HepG2 (cell line): ENCODE measurements at regions not wholly inside any gene's neighbourhood (a gene's known extent, or its start where the extent isn't known, plus 50 kb on each side); places are given as distances from the start of the nearest gene placed in this dataset.

Experiments
- ATAC-seq: fragments of 200-7000 bp; cut with Tn5 transposase; 3 replicates; pipeline ENCODE4 v1.9.1; 2020; ENCODE audit warnings: mild to moderate bottlenecking, moderate library complexity
- BruUV-seq: library from RNA; stranded (reverse); fragments of 400-500 nt; replicated peaks from 2 replicates; lab custom pipeline; 2021; lab: Mats Ljungman, UMichigan
- CTCF ChIA-PET: fragments of 300-600 bp; formaldehyde crosslinking; extraction: SDS; loops from one replicate; lab custom pipeline; 2021; ENCODE audit warnings: low total read pairs, inconsistent platforms, low intra/inter-chr PET ratio; lab: Yijun Ruan, JAX
- POLR2A ChIA-PET: fragments of 350-600 bp; sonication (Branson Sonifier 250); formaldehyde crosslinking; loops from one replicate; lab custom pipeline; 2020; ENCODE audit warnings: antibody characterized with exemption, inconsistent platforms; lab: Yijun Ruan, JAX
- DNase-seq: peaks from one replicate; pipeline ENCODE4 v3.0.0-alpha.2; 2015; ENCODE audit warnings: low spot score
- FAIRE-seq: peaks from 3 replicates; lab custom pipeline; 2011; peaks lifted over from hg19 to GRCh38; lab: Jason Lieb, UNC
- H2AFZ ChIP-seq: one replicate; pipeline ENCODE4 v1.6.1; 2011; ENCODE audit warnings: low read length, inconsistent platforms
- H3K27ac ChIP-seq: fragments of 300-600 bp; 3 replicates; pipeline ENCODE4 v1.8.0; 2011; ENCODE audit warnings: mixed run types, mild to moderate bottlenecking, mixed read lengths, low read length, inconsistent platforms; ENCODE audit not compliant: insufficient read depth; ENCODE audit errors: extremely low read length
- H3K27me3 ChIP-seq, 2 experiments: fragments of 200-600 bp in 1 of 2; 2 replicates in 1 of 2; 3 replicates in 1 of 2; pipeline versions ENCODE4 v1.6.0 to v1.8.0; 2011; ENCODE audit warnings: low read length in 2 of 2, mild to moderate bottlenecking in 2 of 2, moderate library complexity in 2 of 2, inconsistent platforms in 1 of 2; ENCODE audit not compliant: insufficient read depth in 2 of 2, control insufficient read depth in 1 of 2
- H3K36me3 ChIP-seq, 2 experiments: fragments of 200-600 bp in 1 of 2; replicated peaks in 1 of 2; 2 replicates in 1 of 2; 3 replicates in 1 of 2; pipeline versions ENCODE4 v1.5.1 to v1.8.0; 2011; ENCODE audit warnings: low read length in 2 of 2, inconsistent platforms in 1 of 2; ENCODE audit not compliant: insufficient read depth in 2 of 2, control insufficient read depth in 1 of 2
- H3K4me1 ChIP-seq: 2 replicates; pipeline ENCODE4 v1.5.1; 2012; ENCODE audit warnings: low read length, inconsistent platforms; ENCODE audit not compliant: insufficient read depth
- H3K4me2 ChIP-seq: 2 replicates; pipeline ENCODE4 v1.6.0; 2011; ENCODE audit warnings: low read depth, low read length, inconsistent platforms
- H3K4me3 ChIP-seq, 3 experiments: fragments of 200-600 bp in 1 of 3; sonication (generic), shearing (Covaris generic) in 1 of 3; replicated peaks in 1 of 3; 2 replicates each; pipeline ENCODE4 v1.5.1; 2011 to 2016; ENCODE audit warnings: low read length in 3 of 3, inconsistent platforms in 2 of 3, low read depth in 2 of 3, mild to moderate bottlenecking in 2 of 3, control low read depth in 1 of 3, mixed read lengths in 1 of 3; ENCODE audit not compliant: insufficient read depth in 1 of 3
- H3K79me2 ChIP-seq: one replicate; pipeline ENCODE4 v1.6.1; 2011; ENCODE audit warnings: low read length, inconsistent platforms; ENCODE audit not compliant: insufficient read depth
- H3K9ac ChIP-seq: 2 replicates; pipeline ENCODE4 v1.6.0; 2011; ENCODE audit warnings: mild to moderate bottlenecking, low read depth, low read length, inconsistent platforms; ENCODE audit not compliant: insufficient read depth
- H3K9me3 ChIP-seq: 2 replicates; pipeline ENCODE4 v1.5.1; 2012; ENCODE audit warnings: mild to moderate bottlenecking, low read length
- H4K20me1 ChIP-seq: 2 replicates; pipeline ENCODE4 v1.6.0; 2011; ENCODE audit warnings: inconsistent platforms, mild to moderate bottlenecking, low read length, moderate library complexity; ENCODE audit not compliant: insufficient read depth
- MED8 ChIP-seq: sonication (generic); formaldehyde crosslinking; IDR thresholded peaks from 2 replicates; pipeline ENCODE4 v1.8.1; 2023; ENCODE audit warnings: mild to moderate bottlenecking, missing genetic modification reagents; ENCODE audit not compliant: insufficient replicate concordance
- PRMT3 ChIP-seq: sonication (generic); formaldehyde crosslinking; IDR thresholded peaks from 2 replicates; pipeline ENCODE4 v1.8.1; 2022; ENCODE audit warnings: low read depth, mild to moderate bottlenecking, moderate library complexity, missing genetic modification reagents, borderline replicate concordance
- SMC3 ChIP-seq: IDR thresholded peaks from 2 replicates; pipeline ENCODE4 v1.6.1; 2011; ENCODE audit warnings: low read length, improper control_type of control experiment
- TOE1 ChIP-seq: sonication (generic); formaldehyde crosslinking; IDR thresholded peaks from 2 replicates; pipeline ENCODE4 v1.4.0; 2020; ENCODE audit warnings: mild to moderate bottlenecking, missing genetic modification reagents
- ZNF10 ChIP-seq: sonication (generic); formaldehyde crosslinking; IDR thresholded peaks from 2 replicates; pipeline ENCODE4 v1.4.0; 2020; ENCODE audit warnings: mild to moderate bottlenecking, low read depth, missing genetic modification reagents, borderline replicate concordance
- ZNF24 ChIP-seq: fragments of 450-650 bp; IDR thresholded peaks from 2 replicates; pipeline ENCODE4 v1.6.1; 2017; ENCODE audit warnings: antibody characterized with exemption, mild to moderate bottlenecking
- ZNF44 ChIP-seq: sonication (generic); formaldehyde crosslinking; IDR thresholded peaks from 2 replicates; pipeline ENCODE4 v1.5.1; 2020; ENCODE audit warnings: mild to moderate bottlenecking, missing genetic modification reagents
- ZNF543 ChIP-seq: sonication (generic); formaldehyde crosslinking; IDR thresholded peaks from 2 replicates; pipeline ENCODE4 v1.4.0; 2020; ENCODE audit warnings: mild to moderate bottlenecking, missing genetic modification reagents
- WGBS: methylation state at CpG from one replicate; pipeline ENCODE4 v1.1.6; 2017; ENCODE audit warnings: low lambda C conversion rate; 5-methylcytosine and 5-hydroxymethylcytosine counted together
- in situ Hi-C: cut with HindIII; loops from 2 replicates; pipeline ENCODE4 v1.10.0; 2017; ENCODE audit warnings: low pct_unique_long_range_greater_than_20kb; ENCODE audit not compliant: extremely low pct_ligation_motif_present
- intact Hi-C: fragments of 100-400 bp; cut with micrococcal nuclease; formaldehyde crosslinking; loops from one replicate; pipeline ENCODE4 v1.10.0; 2022; ENCODE audit not compliant: unreplicated experiment
- TF ChIP-seq, protein P1 (sequence below), 2 experiments: sonication (generic) in 1 of 2; formaldehyde crosslinking in 1 of 2; IDR thresholded peaks; 2 replicates each; pipeline versions ENCODE4 v1.5.1 to v1.6.1; 2011 to 2020; ENCODE audit warnings: borderline replicate concordance in 1 of 2, low read depth in 1 of 2, low read length in 1 of 2, mild to moderate bottlenecking in 1 of 2, missing genetic modification reagents in 1 of 2, moderate library complexity in 1 of 2

DNA sequence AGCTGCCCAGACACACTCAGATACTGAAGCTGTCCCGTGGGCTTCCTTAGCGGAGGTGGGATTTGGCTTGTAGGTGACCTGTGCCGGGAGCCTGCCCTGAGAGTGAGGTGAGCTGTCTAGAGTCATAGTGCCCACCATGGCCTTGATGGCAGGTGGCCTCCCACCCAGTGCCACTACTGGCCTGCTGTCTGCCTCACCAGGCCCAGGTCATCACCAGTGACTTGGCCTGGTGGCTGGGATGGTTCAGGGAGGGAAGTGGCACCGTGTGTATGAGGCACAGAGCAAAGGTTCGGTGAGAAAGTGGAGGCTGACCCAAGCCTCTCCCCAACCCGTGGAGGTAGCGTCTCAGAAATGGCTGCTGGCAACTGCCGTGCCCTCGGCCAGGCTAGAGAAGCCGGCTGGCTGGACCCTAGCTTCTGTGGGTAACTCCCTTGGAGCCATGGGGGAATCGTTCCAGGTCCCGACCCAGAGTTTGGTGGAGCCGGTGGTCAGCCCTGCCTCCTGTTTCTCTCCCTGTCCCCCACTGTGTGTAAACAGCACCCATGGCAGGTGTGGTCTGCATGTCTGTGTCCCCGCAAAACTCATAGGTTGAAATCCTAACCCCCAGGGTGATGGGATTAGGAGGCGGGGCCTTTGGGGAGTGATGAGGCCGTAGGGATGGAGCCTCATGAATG lies 155.4 kb upstream of the C1orf174 start:
- no peak overlapping the region for H2AFZ ChIP-seq
- no peak for TF ChIP-seq ZNF543 (CRISPR knock-in tag)
- no peak for TF ChIP-seq TOE1 (CRISPR knock-in tag)
- TF ChIP-seq ZNF10 = no peak
- TF ChIP-seq, protein P1, sequence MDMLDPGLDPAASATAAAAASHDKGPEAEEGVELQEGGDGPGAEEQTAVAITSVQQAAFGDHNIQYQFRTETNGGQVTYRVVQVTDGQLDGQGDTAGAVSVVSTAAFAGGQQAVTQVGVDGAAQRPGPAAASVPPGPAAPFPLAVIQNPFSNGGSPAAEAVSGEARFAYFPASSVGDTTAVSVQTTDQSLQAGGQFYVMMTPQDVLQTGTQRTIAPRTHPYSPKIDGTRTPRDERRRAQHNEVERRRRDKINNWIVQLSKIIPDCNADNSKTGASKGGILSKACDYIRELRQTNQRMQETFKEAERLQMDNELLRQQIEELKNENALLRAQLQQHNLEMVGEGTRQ (IDR thresholded peaks at IDR 0.05; ENCODE audit: low read depth, low read length) = no peak
- TF ChIP-seq, protein P1 (CRISPR knock-in tag; IDR thresholded peaks at IDR 0.05; ENCODE audit: borderline replicate concordance) = no peak
- TF ChIP-seq MED8 (CRISPR knock-in tag) = no peak
- TF ChIP-seq PRMT3 (CRISPR knock-in tag) = no peak
- no peak for TF ChIP-seq ZNF44
- no peak for TF ChIP-seq ZNF24
- TF ChIP-seq SMC3 = no peak
- ATAC-seq (no peak), FAIRE-seq (no peak), DNase-seq (no peak)
- intact Hi-C loops = no loop called here
- no peaks in the 10 kb centered on the region for H3K79me2 ChIP-seq
- ChIA-PET POLR2A (no interaction called here), CTCF (no interaction called here)
- no peaks in the 10 kb centered on the region for H4K20me1 ChIP-seq
- no peak overlapping the region for H3K9ac ChIP-seq
- H3K27ac ChIP-seq = no peak overlapping the region
- no peak overlapping the region for H3K4me3 ChIP-seq
- no peaks in the 10 kb centered on the region for H3K9me3 ChIP-seq
- in situ Hi-C loops = loop anchor here (25.0 kb wide), 1 partner anchor 143 kb away; the partner anchor contains the start of gene C1orf174
- WGBS = 33% methylated on average over 11 of the region's 16 CpGs
- H3K36me3 ChIP-seq = no peaks in the 10 kb centered on the region
- H3K4me1 ChIP-seq = no peaks in the 10 kb centered on the region
- H3K4me2 ChIP-seq = no peak overlapping the region
- H3K27me3 ChIP-seq = peaks cover 5 to 33% of the 10 kb centered on the region in 2 experiments; a peak in 4 of 5 replicates
- no TSS peak for BruUV-seq
